GM20431 (cell line): ENCODE measurements at regions not wholly inside any gene's neighbourhood (a gene's known extent, or its start where the extent isn't known, plus 50 kb on each side); places are given as distances from the start of the nearest gene placed in this dataset.
"Not testable (repeated sequence)": the region's sequence is repeated elsewhere in the genome, so short reads cannot be mapped to it uniquely, and the experiment has no call there.

Source experiments
- in situ Hi-C: fragments of 300-500 bp; cut with MseI, MboI; formaldehyde crosslinking; loops from one replicate; pipeline ENCODE4 v1.15.0; 2020; ENCODE audit warnings: low sequenced_read_pairs; ENCODE audit not compliant: unreplicated experiment

- in situ Hi-C loops, result no loop called here
Measured at GRCh38 chr3:16067837-16068471, 106.5 kb upstream of the GALNT15 start.

- in situ Hi-C loops, result no loop called here
Measured at GRCh38 chr3:16069149-16069922, 105.1 kb upstream of the GALNT15 start.

- in situ Hi-C loops, result no loop called here
Measured at GRCh38 chr3:16070707-16071106, 103.8 kb upstream of the GALNT15 start.

- in situ Hi-C loops, result no loop called here
Measured at GRCh38 chr3:16071206-16071605, 103.3 kb upstream of the GALNT15 start.

GRCh38 chr3:16072420-16073110, 101.9 kb upstream of the GALNT15 start:
- in situ Hi-C loops, result no loop called here

GRCh38 chr3:16073203-16073602, 101.3 kb upstream of the GALNT15 start:
- in situ Hi-C loops, result no loop called here

- in situ Hi-C loops, result not testable (repeated sequence)
Measured at GRCh38 chr3:16073990-16074671, 100.3 kb upstream of the GALNT15 start.

GRCh38 chr3:16075647-16076046, 98.8 kb upstream of the GALNT15 start:
- in situ Hi-C loops, result no loop called here

GRCh38 chr3:16076564-16076963, 97.9 kb upstream of the GALNT15 start:
- in situ Hi-C loops, result no loop called here

GRCh38 chr3:16077146-16077545, 97.3 kb upstream of the GALNT15 start:
- in situ Hi-C loops, result not testable (repeated sequence)

GRCh38 chr3:16077681-16078080, 96.8 kb upstream of the GALNT15 start:
- in situ Hi-C loops, result not testable (repeated sequence)

GRCh38 chr3:16079519-16079918, 95.0 kb upstream of the GALNT15 start:
- in situ Hi-C loops, result no loop called here

GRCh38 chr3:16081661-16082060, 92.8 kb upstream of the GALNT15 start:
- in situ Hi-C loops, result no loop called here

GRCh38 chr3:16084887-16085286, 89.6 kb upstream of the GALNT15 start:
- in situ Hi-C loops, result no loop called here

GRCh38 chr3:16085410-16085809, 89.1 kb upstream of the GALNT15 start:
- in situ Hi-C loops, result no loop called here

- in situ Hi-C loops, result no loop called here
Measured at GRCh38 chr3:16085884-16086608, 88.4 kb upstream of the GALNT15 start.

- in situ Hi-C loops, result no loop called here
Measured at GRCh38 chr3:16086690-16087089, 87.8 kb upstream of the GALNT15 start.

- in situ Hi-C loops, result no loop called here
Measured at GRCh38 chr3:16088496-16088895, 86.0 kb upstream of the GALNT15 start.

- in situ Hi-C loops, result no loop called here
Measured at GRCh38 chr3:16089521-16089920, 85.0 kb upstream of the GALNT15 start.

GRCh38 chr3:16090024-16090423, 84.5 kb upstream of the GALNT15 start:
- in situ Hi-C loops, result no loop called here
